Posterior vena cava (tissue), 2 donors: ENCODE measurements at regions not wholly inside any gene's neighbourhood (a gene's known extent, or its start where the extent isn't known, plus 50 kb on each side); places are given as distances from the start of the nearest gene placed in this dataset.
"Not testable (repeated sequence)": the region's sequence is repeated elsewhere in the genome, so short reads cannot be mapped to it uniquely, and the experiment has no call there.

ENCODE experiments used
- DNase-seq: peaks from one replicate; pipeline ENCODE4 v3.0.0-alpha.2; 2020; ENCODE audit warnings: low spot score
- intact Hi-C, 2 donors: fragments of 100-400 bp; cut with DNase I; formaldehyde crosslinking; loops; one replicate each; pipeline versions ENCODE4 v1.14.1 to v1.14.2; 2022 to 2023
- donor health status: DM: yes; HTN: yes; CAD: no.
- donor health status: DM: yes; HTN: yes; CAD: no.

DNA sequence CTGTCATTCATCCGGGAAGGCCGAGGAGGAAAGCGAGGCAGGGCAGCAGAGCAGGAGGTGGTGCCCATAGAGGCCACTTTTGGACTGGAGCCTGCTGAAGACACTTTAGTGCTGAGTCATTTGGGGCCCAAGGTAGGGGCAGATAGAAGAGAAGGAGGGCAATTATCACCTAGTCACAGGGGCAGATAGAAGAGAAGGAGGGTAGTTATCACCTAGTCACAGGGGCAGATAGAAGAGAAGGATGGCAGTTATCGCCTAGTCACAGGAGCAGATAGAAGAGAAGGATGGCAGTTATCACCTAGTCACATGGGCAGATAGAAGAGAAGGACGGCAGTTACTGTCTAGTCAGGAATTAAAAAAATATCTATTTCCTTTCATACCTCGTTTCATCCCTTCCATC lies 1372.6 kb downstream of the FOXD4L5 start:
- DNase-seq, intact Hi-C loops: not testable (repeated sequence)

DNA sequence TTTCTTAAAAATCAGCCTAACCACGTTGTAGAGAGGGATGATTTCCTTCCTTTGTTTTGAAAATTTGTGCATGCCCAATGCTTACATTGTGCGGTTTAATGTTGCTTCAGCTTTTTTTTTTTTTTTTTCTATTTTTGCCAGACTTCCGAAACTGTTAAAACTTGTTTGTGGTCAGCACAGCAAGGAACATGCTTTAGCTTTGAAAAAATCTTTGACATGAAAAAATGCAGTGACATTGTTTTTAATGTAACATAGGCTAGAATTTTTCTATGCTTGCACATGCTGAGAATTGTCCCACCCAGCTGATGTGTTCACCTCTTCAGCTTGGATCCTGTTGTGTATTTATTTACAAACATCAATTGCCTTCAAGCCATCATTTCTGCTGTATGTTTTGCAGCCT lies 1375.9 kb downstream of the FOXD4L5 start:
- intact Hi-C loops, DNase-seq: not testable (repeated sequence)

DNA sequence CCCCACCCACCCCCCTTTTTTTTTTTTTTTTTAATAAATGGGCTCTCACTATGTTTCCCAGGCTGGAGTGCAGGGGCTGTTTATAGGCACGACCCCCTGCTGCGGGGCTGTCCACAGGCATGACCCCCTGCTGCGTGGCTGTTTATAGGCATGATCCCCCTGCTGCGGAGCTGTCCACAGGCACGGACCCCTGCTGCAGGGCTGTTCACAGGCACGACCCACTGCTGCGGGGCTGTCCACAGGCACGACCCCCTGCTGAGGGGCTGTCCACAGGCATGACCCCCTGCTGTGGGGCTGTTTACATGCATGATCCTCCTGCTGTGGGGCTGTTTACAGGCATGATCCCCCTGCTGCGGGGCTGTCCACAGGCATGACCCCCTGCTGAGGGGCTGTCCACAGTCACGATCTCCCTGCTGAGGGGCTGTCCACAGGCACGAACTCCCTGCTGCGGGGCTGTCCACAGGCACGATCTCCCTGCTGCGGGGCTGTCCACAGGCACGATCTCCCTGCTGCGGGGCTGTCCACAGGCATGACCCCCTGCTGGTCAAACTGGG lies 1385.3 kb downstream of the FOXD4L5 start:
- DNase-seq, intact Hi-C loops: not testable (repeated sequence)

DNA sequence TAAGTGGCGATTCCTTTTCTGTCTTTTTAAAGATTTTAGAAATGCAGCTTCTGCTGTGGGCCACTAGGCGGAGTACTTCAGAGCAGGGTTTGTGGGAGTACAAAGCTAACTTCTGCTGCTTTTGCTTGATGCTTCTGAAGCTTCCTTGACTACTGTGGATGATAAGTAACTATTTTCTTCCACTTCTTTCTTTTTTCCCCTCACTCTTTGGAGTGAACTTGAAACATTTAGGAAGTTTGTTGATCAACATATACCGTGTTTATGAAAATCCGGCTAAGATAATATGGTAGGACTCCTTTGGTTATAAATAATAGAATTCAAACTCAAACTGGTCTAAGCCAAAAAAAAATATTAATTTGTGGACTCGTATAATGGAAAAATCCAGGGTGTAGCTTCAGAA lies 1403.6 kb downstream of the FOXD4L5 start:
- intact Hi-C loops: not testable (repeated sequence)

DNA sequence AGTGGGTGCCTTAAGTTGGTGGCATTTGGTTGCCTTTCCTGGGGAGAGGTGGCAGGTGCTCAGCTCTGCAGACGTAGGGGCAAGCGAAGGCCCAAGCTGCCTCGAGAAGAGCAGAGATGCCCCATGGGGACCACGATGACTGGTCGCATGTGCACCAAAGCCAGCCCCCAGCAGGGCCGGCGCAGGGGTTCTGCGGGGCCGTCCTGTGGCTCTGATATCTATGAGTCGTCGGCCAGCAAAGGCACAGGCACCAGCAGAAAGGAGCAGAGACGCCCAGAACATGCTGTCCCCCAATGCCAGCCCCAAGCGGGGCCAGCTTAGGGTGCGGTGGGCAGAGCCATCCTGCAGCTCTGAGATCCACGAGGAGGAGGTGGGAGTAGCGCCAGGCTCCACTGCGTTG lies 1408.6 kb downstream of the FOXD4L5 start:
- intact Hi-C loops, DNase-seq: not testable (repeated sequence)

More for the DNA sequence above, 1403.6 kb downstream of the FOXD4L5 start:
- DNase-seq: not testable (repeated sequence)

DNA sequence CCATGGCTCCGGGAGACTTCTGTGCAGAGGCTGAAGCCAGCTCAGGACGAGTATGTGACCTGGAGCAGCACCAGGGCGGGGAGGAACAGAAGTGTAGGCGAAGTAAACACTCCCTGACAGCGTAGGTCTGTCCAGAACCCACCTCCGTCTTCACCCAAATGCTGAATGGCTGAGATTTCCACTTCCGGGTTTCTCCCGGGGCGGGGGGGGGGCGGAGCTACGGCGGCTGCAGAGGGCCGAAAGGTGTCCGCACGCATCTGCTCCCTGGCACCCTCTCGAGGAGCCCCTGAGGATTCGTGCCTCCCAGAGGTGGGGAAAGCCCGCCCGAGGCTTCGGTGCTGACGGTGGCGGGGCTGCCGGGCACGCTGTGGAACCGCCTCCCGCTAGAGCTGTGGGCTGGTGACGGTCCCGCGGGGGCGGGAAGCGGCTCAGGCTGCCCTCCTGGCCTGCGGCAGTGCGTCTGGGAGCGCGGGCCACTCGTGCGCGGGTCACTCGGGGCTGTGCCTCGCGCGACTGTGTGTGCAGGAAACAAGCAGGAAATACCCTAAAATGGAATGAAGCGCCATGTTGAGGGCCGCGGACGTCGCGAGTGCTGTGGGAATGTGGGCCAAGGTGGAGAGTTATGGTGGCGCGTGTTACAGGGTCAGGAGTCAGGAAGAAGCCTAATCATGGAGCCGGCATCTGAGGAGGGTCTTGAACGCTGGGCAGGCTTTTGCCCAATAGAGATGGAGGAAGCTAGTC lies 1425.4 kb downstream of the FOXD4L5 start:
- intact Hi-C loops: no loop called here
- peak; percentile 77 for DNase-seq

DNA sequence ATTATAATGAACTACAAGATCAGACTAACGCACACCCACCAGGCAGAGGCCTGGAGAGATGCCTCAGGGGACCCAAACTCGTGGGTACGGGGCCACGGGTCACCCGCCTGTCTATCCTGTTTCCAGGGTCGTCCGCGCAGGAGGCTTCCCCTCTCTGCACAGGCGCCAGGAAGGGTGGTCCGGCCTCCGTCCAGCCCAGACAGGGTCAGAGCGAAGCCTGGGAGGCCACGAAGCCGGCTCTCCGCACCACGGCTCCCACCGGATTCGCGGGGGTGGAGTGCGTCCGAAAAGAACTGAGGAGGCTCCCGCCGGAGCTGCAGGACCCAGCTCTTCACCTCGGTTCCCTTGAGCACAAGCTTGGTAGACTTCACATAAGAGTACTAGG lies 1425.9 kb downstream of the FOXD4L5 start:
- intact Hi-C loops: not testable (repeated sequence)

DNA sequence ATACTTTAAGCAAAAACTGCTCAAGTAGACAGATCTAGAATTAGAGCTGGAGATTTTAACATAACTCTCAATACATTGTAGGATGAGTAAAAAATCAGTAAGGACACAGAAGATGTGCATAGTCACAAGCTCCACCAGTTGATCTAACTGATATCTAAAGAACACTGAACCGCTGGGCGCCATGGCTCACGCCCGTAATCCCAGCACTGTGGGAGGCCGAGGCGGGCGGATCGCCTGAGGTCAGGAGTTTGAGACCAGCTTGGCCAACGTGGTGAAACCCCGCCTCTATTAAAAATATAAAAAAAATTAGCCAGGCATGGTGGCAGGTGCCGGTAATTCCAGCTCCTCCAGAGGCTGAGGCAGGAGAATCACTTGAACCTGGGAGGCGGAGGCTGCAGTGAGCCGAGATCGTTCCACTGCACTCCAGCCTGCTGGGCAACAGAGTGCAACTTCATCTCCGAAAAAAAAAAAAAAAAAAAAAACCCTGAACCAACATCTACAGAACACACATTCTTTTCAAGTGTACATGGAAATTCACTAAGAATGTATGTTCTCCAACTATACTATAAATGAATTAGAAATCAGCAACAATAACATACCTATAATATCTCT lies 1431.8 kb downstream of the FOXD4L5 start:
- DNase-seq, intact Hi-C loops: not testable (repeated sequence)

More for the DNA sequence above, 1425.9 kb downstream of the FOXD4L5 start:
- DNase-seq: peak; percentile 42

DNA sequence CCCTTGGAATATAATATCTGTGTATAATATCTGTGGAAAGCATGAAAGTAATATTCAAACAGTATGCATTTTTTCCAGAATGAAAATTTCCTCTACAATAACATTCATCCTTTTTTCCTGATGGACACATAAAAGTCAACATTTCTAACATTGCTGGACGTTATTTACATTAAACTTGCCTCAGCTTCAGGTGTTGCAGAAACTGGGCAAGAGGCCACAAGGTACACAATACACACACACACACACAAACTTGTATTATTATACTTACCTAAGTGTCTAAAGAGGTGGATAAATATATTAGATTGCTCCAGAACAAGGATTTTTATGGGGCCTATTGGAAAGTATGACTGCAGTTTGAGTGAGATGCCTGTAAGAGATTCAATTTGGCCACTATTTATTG lies 1460.2 kb downstream of the FOXD4L5 start:
- intact Hi-C loops: not testable (repeated sequence)

DNA sequence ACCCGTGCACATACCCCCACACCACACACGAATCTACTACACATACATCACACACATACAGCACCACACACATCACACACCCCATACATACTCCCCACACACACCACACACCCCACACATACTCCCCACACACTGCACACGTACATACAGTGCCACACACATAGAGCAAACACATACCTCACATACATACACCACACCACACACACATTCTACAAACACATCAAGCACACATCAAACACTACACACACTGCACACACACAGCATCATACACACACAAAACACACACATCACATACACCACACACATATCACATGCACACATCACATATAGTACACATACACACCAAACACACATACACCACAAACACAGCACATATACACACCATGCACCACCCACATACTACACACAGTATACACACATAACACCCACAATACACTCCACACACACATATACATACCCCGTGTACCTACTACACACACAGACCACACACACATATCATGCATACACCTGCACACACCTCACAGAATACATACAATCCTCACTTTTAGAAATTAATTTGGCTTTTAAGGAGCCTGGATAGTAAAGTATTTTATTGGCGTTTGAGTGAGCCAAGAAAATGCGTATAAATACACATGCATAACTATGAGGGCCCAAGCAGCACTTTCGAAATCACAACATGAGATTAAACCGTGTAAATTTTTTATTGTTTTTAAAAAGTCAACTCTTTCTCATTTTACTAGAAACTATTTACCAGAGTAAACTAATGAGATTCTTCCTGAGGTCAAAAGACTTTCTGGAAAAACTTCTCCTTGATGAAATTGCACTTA lies 1461.4 kb downstream of the FOXD4L5 start:
- intact Hi-C loops, DNase-seq: not testable (repeated sequence)

More for the DNA sequence above, 1460.2 kb downstream of the FOXD4L5 start:
- DNase-seq: not testable (repeated sequence)

DNA sequence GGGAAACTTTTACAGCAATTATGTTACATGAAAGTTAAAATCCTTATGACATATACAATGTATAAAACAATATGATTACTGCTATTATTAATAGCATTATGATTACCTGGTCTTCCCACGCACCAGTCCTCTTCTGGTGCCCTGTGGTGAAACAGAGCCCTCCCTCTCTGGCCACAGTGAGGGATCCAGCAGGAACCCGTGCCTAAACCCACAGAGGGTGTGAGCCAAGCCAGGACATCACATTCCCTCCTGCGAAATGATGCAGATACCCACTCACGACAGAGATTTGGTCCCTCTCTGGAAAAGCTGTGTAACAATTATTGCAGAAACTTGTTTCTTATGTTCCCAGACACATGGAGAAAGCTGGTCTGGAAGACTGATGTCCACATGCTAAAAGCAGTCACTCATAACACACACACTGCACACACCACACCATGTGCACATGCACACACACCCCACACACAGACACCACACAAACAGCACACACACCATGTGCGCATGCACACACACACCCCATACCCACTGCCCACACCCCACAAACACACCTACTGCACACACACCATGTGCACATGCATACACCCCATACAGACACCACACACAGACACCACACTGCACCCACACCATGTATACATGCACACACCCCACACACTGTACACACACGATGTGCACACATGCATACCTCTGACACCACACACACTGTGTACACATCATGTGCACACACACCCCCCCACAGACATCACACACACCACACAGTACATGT lies 1462.2 kb downstream of the FOXD4L5 start:
- DNase-seq, intact Hi-C loops: not testable (repeated sequence)

DNA sequence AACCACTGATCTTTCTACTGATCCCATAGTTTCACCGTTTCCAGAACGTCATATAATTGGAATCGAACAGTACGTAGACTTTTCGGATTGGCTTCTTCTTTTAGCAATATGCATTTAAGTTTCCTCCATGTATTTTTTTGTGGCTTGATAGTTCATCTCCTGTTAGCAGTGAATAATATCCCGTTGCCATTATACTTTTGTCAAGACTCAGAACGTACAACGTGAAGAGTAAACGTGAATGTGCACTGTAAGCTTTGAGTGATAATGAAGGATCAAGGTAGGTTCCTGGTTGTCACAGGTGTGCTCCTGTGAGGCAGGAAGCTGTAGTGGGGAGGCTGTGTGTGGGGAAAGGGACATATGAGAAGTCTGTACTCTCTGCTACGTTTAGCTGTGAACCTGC lies 1463.7 kb downstream of the FOXD4L5 start:
- intact Hi-C loops, DNase-seq: not testable (repeated sequence)

DNA sequence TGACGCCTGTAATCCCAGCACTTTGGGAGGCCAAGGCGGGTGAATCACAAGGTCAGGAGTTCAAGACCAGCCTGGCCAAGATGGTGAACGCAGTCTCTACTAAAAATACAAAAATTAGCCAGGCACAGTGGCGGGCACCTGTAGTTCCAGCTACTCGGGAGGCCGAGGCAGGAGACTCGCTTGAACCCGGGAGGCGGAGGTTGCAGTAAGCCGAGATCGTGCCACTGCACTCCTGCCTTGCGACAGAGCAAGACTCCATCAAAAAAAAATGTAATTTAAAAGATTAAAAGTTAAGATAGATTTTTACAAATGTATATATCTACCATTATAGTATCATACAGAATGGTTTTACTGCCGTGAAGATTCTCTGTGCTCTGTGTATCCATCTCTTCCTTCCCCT lies 1464.1 kb downstream of the FOXD4L5 start:
- intact Hi-C loops, DNase-seq: not testable (repeated sequence)

DNA sequence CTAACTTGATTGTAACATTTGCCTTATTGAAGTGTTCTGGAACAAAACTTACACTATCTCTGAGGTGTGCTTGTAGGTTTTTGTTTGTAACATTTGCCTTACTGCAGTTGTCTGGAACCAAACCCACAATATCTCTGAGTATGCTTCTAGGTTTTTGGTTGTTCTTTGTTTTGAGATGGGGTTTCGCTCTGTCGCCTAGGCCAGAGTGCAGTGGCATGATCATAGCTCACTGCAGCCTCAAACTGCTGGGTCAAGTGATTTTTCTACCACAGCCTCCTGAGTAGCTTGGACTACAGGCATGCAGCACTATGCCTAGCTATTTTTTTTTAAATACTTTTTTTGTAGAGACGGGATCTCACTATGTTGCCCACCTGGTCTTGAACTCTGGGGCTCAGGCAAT lies 1464.6 kb downstream of the FOXD4L5 start:
- DNase-seq, intact Hi-C loops: not testable (repeated sequence)

DNA sequence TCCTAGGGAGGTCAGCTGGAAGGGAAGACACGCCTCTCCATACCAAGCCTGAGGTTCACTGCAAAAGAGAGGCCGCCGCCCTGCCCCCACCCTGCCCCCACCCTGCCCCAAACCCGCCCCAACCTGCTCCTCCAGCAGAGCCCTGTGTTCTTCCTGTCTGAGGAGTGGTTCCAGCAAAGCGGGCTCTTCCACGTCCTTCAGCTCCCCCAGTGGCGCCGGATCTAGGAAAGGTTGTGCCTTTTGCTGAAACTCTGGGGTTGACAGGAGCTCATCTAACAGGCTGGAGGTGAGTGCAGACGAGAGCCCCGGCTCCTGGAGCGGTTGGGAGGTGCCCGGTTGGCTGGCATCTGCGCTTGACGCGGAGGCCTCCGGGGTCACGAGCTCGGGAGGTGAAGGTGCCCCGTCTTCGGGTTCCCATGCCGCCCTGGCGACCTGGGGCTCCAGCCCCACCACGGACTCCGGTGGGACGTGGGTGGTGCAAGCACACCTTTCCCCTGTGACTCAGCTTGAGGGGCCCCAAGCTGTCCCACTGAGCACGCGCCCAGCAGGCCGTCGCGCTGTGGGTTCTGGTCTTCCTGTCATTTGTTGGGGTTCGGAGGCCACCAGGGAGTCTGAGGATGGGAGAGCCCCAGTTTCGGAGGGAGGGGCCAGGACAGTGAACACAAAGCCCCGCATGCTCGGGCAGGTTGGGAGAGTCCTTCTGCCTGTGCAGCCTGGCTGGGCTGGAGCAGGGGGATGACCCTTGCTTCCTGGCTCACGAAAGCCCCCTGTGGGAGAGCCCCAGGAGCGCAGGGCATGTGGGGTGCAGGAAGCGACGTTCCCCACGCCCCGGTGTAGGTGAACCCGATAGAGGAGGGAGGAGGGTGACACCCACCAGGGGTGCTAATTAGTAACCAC lies 1467.1 kb downstream of the FOXD4L5 start:
- peak; percentile 93 for DNase-seq

DNA sequence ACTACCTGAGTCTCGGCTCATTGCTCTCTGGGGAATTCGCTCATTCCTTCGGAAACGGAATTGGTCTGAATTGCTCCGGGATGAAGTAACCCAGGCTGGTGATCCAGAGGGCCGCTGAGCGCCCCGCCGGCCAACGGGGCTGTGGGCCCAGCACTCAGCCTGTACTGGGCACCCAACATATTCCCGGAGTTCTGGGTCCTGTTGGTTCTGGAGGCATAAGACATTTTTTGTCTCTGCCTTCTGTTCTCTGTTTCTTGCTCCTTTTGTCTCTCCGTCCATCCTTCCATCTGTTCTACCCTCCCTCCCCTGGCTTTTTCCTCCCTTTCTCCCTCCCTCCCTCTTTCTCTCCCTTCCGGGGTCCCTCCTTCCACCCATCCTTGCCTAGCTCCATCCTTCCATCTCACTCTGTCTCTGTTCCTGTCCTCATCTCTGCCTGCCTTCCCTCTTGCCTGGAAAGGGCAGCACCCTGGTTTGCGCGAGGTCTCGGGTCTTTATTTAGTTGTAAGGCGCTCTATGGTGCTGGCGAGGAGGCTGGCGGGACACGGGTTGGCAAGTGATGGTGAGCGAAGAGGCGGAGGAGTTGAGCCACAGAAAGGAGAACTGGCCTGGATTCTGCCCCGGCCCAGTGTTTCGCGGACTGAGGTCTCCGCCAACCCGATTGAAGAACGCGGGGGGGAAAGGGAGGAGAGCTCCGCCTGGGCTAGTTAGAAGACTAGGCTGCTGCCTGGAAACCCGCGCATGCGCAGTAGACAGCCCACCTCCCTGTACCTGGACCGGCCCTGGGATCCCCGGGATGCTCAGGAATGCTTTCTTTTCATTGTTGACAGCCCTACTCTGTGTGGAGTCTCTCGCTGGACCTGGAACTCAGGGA lies 1468.0 kb downstream of the FOXD4L5 start:
- intact Hi-C loops: no loop called here
- peak; percentile 96 for DNase-seq

More for the DNA sequence above, 1467.1 kb downstream of the FOXD4L5 start:
- intact Hi-C loops: no loop called here
